ENCODE measurements at regions not wholly inside any gene's neighbourhood (a gene's known extent, or its start where the extent isn't known, plus 50 kb on each side); places are given as distances from the start of the nearest gene placed in this dataset.

DNA sequence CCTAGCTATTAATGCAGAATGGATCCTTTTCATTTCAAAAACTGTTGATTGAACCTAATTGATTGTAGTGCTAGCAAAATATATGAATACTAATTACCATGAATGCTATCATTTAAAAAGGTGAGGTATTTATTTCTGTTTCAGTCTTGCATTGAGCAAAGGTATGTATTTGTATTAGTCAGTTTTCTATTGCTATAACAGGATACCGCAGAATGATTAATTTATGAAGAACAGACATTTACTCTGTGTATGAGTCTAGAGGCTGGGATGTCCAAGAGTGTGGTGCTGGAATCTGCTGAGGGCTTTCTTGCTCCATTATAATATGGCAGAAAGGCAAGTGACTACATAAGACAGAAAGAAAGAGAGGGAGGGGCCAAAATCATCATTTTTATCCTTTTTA is 199.2 kb downstream of the KIF20B start:
- TF ChIP-seq SIN3A (IDR thresholded peaks at IDR 0.05; ENCODE audit: borderline replicate concordance, insufficient read depth, low read depth, low read length) (no peak), CTCF (IDR thresholded peaks at IDR 0.05) (no peak)

Measured in Panc1 (cell line).